ENCODE measurements at regions not wholly inside any gene's neighbourhood (a gene's known extent, or its start where the extent isn't known, plus 50 kb on each side); places are given as distances from the start of the nearest gene placed in this dataset.

GRCh38 chr5:61686491-61687257 lies 354.6 kb downstream of the ZSWIM6 start:
- DNase-seq (ENCODE audit: low read depth in 2 of 2) = peak in 1 of 2 donors; percentile 44

GRCh38 chr5:61687371-61687770 lies 355.3 kb downstream of the ZSWIM6 start:
- DNase-seq (ENCODE audit: low read depth in 2 of 2) = no peak

- no peak for DNase-seq (ENCODE audit: low read depth in 2 of 2)
Observed at GRCh38 chr5:61689153-61689846, 357.2 kb downstream of the ZSWIM6 start.

- DNase-seq (ENCODE audit: low read depth in 2 of 2) = no peak
Observed at GRCh38 chr5:61697809-61698558, 365.9 kb downstream of the ZSWIM6 start.

- no peak for DNase-seq (ENCODE audit: low read depth in 2 of 2)
Observed at GRCh38 chr5:61701877-61702602, 370.0 kb downstream of the ZSWIM6 start.

- no peak for DNase-seq (ENCODE audit: low read depth in 2 of 2)
Observed at GRCh38 chr5:61702784-61703183, 370.7 kb downstream of the ZSWIM6 start.

GRCh38 chr5:61704289-61704688 lies 372.2 kb downstream of the ZSWIM6 start:
- DNase-seq (ENCODE audit: low read depth in 2 of 2) = no peak

GRCh38 chr5:61706751-61707150 lies 374.7 kb downstream of the ZSWIM6 start:
- peak in 1 of 2 donors; percentile 4 for DNase-seq (ENCODE audit: low read depth in 2 of 2)

GRCh38 chr5:61719124-61719523 lies 387.1 kb downstream of the ZSWIM6 start:
- DNase-seq (ENCODE audit: low read depth in 2 of 2) = no peak

GRCh38 chr5:61720829-61721228 lies 388.8 kb downstream of the ZSWIM6 start:
- no peak for DNase-seq (ENCODE audit: low read depth in 2 of 2)

GRCh38 chr5:61724102-61724501 lies 392.0 kb downstream of the ZSWIM6 start:
- no peak for DNase-seq (ENCODE audit: low read depth in 2 of 2)

- no peak for DNase-seq (ENCODE audit: low read depth in 2 of 2)
Observed at GRCh38 chr5:61728287-61728686, 396.2 kb downstream of the ZSWIM6 start.

- no peak for DNase-seq (ENCODE audit: low read depth in 2 of 2)
Observed at GRCh38 chr5:61730866-61731265, 398.8 kb downstream of the ZSWIM6 start.

GRCh38 chr5:61731267-61731945 lies 399.3 kb downstream of the ZSWIM6 start:
- DNase-seq (ENCODE audit: low read depth in 2 of 2) = no peak

GRCh38 chr5:61731946-61732314 lies 399.9 kb downstream of the ZSWIM6 start:
- DNase-seq (ENCODE audit: low read depth in 2 of 2) = no peak

- DNase-seq (ENCODE audit: low read depth in 2 of 2) = no peak
Observed at GRCh38 chr5:61732369-61732768, 400.3 kb downstream of the ZSWIM6 start.

- DNase-seq (ENCODE audit: low read depth in 2 of 2) = no peak
Observed at GRCh38 chr5:61732796-61733195, 400.7 kb downstream of the ZSWIM6 start.

GRCh38 chr5:61734001-61734400 lies 401.9 kb downstream of the ZSWIM6 start:
- DNase-seq (ENCODE audit: low read depth in 2 of 2) = no peak

- DNase-seq (ENCODE audit: low read depth in 2 of 2) = no peak
Observed at GRCh38 chr5:61734966-61735365, 402.9 kb downstream of the ZSWIM6 start.

- no peak for DNase-seq (ENCODE audit: low read depth in 2 of 2)
Observed at GRCh38 chr5:61735531-61735930, 403.5 kb downstream of the ZSWIM6 start.

GRCh38 chr5:61735995-61736394 lies 403.9 kb downstream of the ZSWIM6 start:
- DNase-seq (ENCODE audit: low read depth in 2 of 2) = no peak
